ENCODE measurements at regions not wholly inside any gene's neighbourhood (a gene's known extent, or its start where the extent isn't known, plus 50 kb on each side); places are given as distances from the start of the nearest gene placed in this dataset.

DNA sequence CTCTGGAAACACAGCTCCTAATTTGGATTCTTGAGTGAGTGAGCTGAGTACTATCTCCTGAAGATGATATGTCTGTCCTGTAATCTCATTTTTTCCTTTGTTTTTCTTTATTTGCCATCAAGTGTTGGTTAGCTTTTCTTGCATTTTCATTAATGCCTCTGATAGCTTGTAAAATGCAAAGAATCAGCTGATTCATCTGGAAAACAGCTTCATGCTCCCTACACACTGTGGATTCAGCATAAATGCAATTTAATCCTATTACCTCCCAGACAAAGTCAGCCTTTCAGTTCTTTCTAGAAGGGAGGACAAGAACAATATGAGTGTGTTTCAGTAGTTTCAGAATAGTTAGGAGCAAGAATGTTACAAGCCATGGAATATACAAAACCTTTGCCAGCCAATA is 79.4 kb downstream of the DACT1 start:
- peak in 1 of 8 experiments; percentile 48 for ATAC-seq (replicated peaks in 6 of 8)
- H3K4me3 ChIP-seq = no peak overlapping the region
- peaks cover 0 to 4% of the 10 kb centered on the region in 2 donors for H3K4me1 ChIP-seq (replicated peaks in 1 of 2)
- in situ Hi-C loops (cut with MboI; ENCODE audit: low pct_unique_long_range_greater_than_20kb in 2 of 9, low sequenced_read_pairs in 9 of 9, unreplicated experiment in 9 of 9) = no loop called here
- H3K27ac ChIP-seq = no peak overlapping the region

DNA sequence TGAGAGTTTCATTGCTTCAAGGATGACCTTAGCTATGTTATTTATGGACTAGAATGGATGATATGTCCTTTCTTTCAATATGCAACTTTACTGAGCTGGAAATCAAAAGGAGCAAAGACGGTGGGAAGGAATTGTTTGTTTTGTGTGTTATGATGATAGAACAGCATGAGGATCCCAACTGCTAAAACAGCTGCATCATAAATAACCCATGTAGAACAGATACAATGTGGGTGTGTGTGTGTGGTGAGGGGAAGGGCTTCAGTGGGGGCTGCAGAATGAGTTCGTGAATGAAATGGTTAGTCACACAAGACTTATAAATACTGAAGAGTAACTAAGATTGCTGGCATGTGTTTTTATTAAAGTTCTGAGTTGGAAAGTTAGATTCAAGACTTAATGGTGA is 80.1 kb downstream of the DACT1 start:
- 0 to 79% (median 44%) methylated on average over 1 to 2 of the region's 2 CpGs; no CpG with 5 or more reads in 1 of the 10 experiments for WGBS, 10 experiments
- peak in 1 of 8 experiments; percentile 44 for ATAC-seq (replicated peaks in 6 of 8)

GRCh38 chr14:58718226-58719205 is 80.8 kb downstream of the DACT1 start:
- no peak for ATAC-seq (replicated peaks in 6 of 8)
- WGBS, 10 experiments = 36 to 94% (median 83%) methylated on average over 2 to 5 of the region's 5 CpGs; no CpG with 5 or more reads in 1 of the 10 experiments
- Histone ChIP-seq H3K4me3 (no peak overlapping the region), H3K4me1 (replicated peaks in 1 of 2) (peaks cover 0 to 4% of the 10 kb centered on the region in 2 donors), H3K27ac (no peak overlapping the region)
- in situ Hi-C loops (cut with MboI; ENCODE audit: low pct_unique_long_range_greater_than_20kb in 2 of 9, low sequenced_read_pairs in 9 of 9, unreplicated experiment in 9 of 9) = no loop called here

More for the DNA sequence above, 80.1 kb downstream of the DACT1 start:
- peaks cover 0 to 4% of the 10 kb centered on the region in 2 donors for H3K4me1 ChIP-seq (replicated peaks in 1 of 2)
- in situ Hi-C loops (cut with MboI; ENCODE audit: low pct_unique_long_range_greater_than_20kb in 2 of 9, low sequenced_read_pairs in 9 of 9, unreplicated experiment in 9 of 9) = no loop called here
- no peak overlapping the region for H3K27ac ChIP-seq
- no peak overlapping the region for H3K4me3 ChIP-seq

DNA sequence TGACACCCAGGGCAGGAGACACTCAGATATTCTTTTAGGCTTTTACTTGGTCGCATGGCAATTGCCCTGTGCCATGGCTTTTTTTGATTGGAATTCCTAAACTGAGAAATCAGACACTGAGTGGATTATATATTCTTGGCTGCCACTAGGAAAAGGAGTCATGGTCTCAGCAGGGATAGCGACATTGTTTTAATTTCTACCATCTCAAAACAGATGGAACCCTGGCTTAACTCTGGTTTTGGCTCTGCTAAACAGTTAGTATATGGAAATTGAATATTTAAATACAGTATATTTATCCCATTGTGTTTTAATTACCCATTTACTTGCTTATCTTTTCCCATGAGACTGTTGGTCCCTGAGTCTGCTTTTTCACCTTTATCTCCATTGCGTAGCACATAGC is 84.0 kb downstream of the DACT1 start:
- no peak for ATAC-seq (replicated peaks in 6 of 8)
- H3K4me3 ChIP-seq = no peak overlapping the region
- no peak overlapping the region for H3K27ac ChIP-seq
- 50 to 100% (median 87%) methylated on average over 1 to 3 of the region's 3 CpGs; no CpG with 5 or more reads in 1 of the 10 experiments for WGBS, 10 experiments
- in situ Hi-C loops (cut with MboI; ENCODE audit: low pct_unique_long_range_greater_than_20kb in 2 of 9, low sequenced_read_pairs in 9 of 9, unreplicated experiment in 9 of 9) = no loop called here
- peaks cover 0 to 4% of the 10 kb centered on the region in 2 donors for H3K4me1 ChIP-seq (replicated peaks in 1 of 2)

DNA sequence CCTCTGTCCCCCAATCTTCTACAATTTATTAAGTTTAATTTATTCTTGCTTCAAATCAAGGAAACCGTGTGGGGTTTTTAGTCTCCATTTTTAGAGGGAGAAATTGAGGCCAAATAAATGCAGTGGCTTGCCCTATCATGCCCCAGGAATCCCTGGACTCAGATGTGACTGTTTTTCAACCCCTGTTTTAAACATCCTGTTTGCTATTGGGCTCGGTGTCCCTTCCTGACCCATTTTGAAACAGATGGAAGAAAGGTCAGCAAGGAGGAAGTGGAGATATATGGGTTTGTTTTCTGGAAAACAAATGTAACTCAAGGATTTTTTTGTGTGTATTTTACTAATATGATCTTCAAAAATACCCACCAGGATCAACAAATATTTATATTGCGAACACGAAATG is 84.7 kb downstream of the DACT1 start:
- WGBS, 10 experiments = 49 to 100% (median 93%) methylated on average over 2 to 4 of the region's 4 CpGs
- in situ Hi-C loops (cut with MboI; ENCODE audit: low pct_unique_long_range_greater_than_20kb in 2 of 9, low sequenced_read_pairs in 9 of 9, unreplicated experiment in 9 of 9) = no loop called here
- ATAC-seq (replicated peaks in 6 of 8) = no peak

DNA sequence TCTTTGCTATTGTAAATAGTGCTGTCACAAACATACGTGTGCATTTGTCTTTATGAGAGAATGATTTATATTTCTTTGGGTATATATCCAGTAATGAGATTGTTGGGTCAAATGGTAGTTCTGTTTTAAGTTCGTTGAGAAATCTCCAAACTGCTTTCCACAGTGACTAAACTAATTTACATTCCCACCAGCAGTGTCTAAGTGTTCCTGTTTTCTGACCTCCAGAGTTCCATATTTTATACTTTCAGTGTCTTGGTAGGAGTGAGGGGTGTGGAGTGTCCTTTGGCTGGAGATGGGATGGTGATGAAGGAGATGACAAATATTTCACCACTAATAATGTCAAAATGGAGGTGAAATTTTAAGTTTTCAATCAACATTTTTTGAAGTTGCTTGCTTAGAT is 86.4 kb downstream of the DACT1 start:
- in situ Hi-C loops (cut with MboI; ENCODE audit: low pct_unique_long_range_greater_than_20kb in 2 of 9, low sequenced_read_pairs in 9 of 9, unreplicated experiment in 9 of 9) = no loop called here
- Histone ChIP-seq H3K4me3 (no peak overlapping the region), H3K4me1 (replicated peaks in 1 of 2) (no peaks in the 10 kb centered on the region), H3K27ac (no peak overlapping the region)
- no peak for ATAC-seq (replicated peaks in 6 of 8)
- WGBS, 10 experiments = 62 to 100% (median 84%) methylated on average over 1 to 2 of the region's 2 CpGs; no CpG with 5 or more reads in 2 of the 10 experiments

More for the DNA sequence above, 84.7 kb downstream of the DACT1 start:
- Histone ChIP-seq H3K4me1 (replicated peaks in 1 of 2) (peaks cover 0 to 4% of the 10 kb centered on the region in 2 donors), H3K27ac (no peak overlapping the region), H3K4me3 (no peak overlapping the region)

GRCh38 chr14:58724702-58725101 is 86.9 kb downstream of the DACT1 start:
- 14 to 100% (median 82%) methylated on average over 1 of the region's 1 CpG for WGBS, 10 experiments
- Histone ChIP-seq H3K4me1 (replicated peaks in 1 of 2) (no peaks in the 10 kb centered on the region), H3K4me3 (no peak overlapping the region), H3K27ac (no peak overlapping the region)
- in situ Hi-C loops (cut with MboI; ENCODE audit: low pct_unique_long_range_greater_than_20kb in 2 of 9, low sequenced_read_pairs in 9 of 9, unreplicated experiment in 9 of 9) = no loop called here
- ATAC-seq (replicated peaks in 6 of 8) = no peak

DNA sequence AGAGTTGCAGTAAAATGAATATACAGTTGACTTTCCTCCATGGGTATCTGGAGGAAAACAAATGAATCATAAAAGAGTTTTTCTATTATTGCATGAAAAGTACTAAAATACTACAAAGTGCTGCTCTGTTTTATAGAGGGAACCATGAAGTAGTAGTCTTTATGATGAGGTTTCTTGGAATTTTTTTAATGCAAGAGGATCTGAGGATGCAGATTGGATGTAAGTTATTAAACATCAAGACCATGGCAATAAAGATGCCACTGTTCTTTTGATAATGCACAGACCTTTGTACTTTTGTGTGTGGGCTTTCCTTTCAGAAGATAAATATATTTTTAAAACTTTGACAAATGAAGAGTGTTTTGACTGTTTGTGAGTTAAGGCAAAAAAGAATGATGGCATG is 87.5 kb downstream of the DACT1 start:
- H3K4me3 ChIP-seq = no peak overlapping the region
- H3K4me1 ChIP-seq (replicated peaks in 1 of 2) = no peaks in the 10 kb centered on the region
- ATAC-seq (replicated peaks in 6 of 8) = no peak
- in situ Hi-C loops (cut with MboI; ENCODE audit: low pct_unique_long_range_greater_than_20kb in 2 of 9, low sequenced_read_pairs in 9 of 9, unreplicated experiment in 9 of 9) = no loop called here
- no peak overlapping the region for H3K27ac ChIP-seq

DNA sequence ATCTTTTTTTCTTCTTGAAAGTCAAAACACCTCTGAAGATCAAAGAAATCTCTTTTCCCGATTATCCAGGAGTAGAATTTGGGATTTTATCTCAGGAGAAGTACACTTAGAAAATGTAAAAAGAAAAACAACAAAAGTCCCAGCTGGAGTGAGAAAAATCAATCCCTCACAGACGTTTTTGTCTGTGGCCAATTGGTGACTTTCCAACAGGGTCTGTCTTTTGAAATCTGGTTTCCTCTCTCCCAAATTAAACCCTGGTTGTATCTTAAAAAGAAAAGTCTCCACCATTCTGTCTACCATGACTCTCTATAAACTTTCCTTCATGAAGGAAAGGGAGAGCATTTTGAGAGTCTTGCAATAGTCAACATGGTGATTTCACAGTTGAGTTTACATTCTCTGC is 88.1 kb downstream of the DACT1 start:
- Histone ChIP-seq H3K4me1 (replicated peaks in 1 of 2) (no peaks in the 10 kb centered on the region), H3K27ac (no peak overlapping the region), H3K4me3 (no peak overlapping the region)
- WGBS, 10 experiments = 11 to 74% (median 42%) methylated on average over 2 of the region's 2 CpGs; no CpG with 5 or more reads in 2 of the 10 experiments
- in situ Hi-C loops (cut with MboI; ENCODE audit: low pct_unique_long_range_greater_than_20kb in 2 of 9, low sequenced_read_pairs in 9 of 9, unreplicated experiment in 9 of 9) = no loop called here
- no peak for ATAC-seq (replicated peaks in 6 of 8)

- H3K27ac ChIP-seq = no peak overlapping the region
- H3K4me3 ChIP-seq = no peak overlapping the region
- ATAC-seq (replicated peaks in 6 of 8) = peak in 2 of 8 experiments; percentile 70 to 71
Measured at GRCh38 chr14:58730792-58731464, 93.2 kb downstream of the DACT1 start.

GRCh38 chr14:58731465-58732293 is 93.9 kb downstream of the DACT1 start:
- in situ Hi-C loops (cut with MboI; ENCODE audit: low pct_unique_long_range_greater_than_20kb in 2 of 9, low sequenced_read_pairs in 9 of 9, unreplicated experiment in 9 of 9) = no loop called here
- Histone ChIP-seq H3K27ac (no peak overlapping the region), H3K4me3 (no peak overlapping the region), H3K4me1 (replicated peaks in 1 of 2) (no peaks in the 10 kb centered on the region)
- 0 to 84% (median 31%) methylated on average over 1 to 2 of the region's 2 CpGs; no CpG with 5 or more reads in 3 of the 10 experiments for WGBS, 10 experiments
- ATAC-seq (replicated peaks in 6 of 8) = peak in 2 of 8 experiments; percentile 89 to 90

More at GRCh38 chr14:58730792-58731464, 93.2 kb downstream of the DACT1 start:
- 17 to 100% (median 63%) methylated on average over 1 to 5 of the region's 5 CpGs; no CpG with 5 or more reads in 1 of the 10 experiments for WGBS, 10 experiments
- in situ Hi-C loops (cut with MboI; ENCODE audit: low pct_unique_long_range_greater_than_20kb in 2 of 9, low sequenced_read_pairs in 9 of 9, unreplicated experiment in 9 of 9) = no loop called here
- no peaks in the 10 kb centered on the region for H3K4me1 ChIP-seq (replicated peaks in 1 of 2)

DNA sequence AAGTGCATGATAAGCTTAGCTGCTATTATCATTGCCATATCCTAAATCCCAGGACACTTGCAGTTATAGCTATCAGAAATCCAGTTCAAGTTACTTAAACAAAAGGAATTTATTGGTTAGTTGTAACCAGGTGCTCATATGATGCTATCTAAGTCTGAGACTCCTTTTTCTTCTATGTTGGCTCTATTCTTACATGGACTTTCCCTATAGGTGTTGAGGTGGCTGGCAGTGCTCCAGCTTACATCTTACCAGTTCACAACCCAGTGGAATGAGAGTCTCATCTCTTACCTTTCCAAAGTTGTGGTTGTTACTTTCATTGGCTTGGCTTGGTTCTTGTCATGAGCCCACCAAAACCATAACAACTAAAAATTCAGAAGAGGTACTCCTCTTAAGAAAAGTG is 94.6 kb downstream of the DACT1 start:
- Histone ChIP-seq H3K4me3 (no peak overlapping the region), H3K4me1 (replicated peaks in 1 of 2) (no peaks in the 10 kb centered on the region), H3K27ac (no peak overlapping the region)
- no peak for ATAC-seq (replicated peaks in 6 of 8)
- in situ Hi-C loops (cut with MboI; ENCODE audit: low pct_unique_long_range_greater_than_20kb in 2 of 9, low sequenced_read_pairs in 9 of 9, unreplicated experiment in 9 of 9) = no loop called here
